ENCODE measurements at regions not wholly inside any gene's neighbourhood (a gene's known extent, or its start where the extent isn't known, plus 50 kb on each side); places are given as distances from the start of the nearest gene placed in this dataset.

DNA sequence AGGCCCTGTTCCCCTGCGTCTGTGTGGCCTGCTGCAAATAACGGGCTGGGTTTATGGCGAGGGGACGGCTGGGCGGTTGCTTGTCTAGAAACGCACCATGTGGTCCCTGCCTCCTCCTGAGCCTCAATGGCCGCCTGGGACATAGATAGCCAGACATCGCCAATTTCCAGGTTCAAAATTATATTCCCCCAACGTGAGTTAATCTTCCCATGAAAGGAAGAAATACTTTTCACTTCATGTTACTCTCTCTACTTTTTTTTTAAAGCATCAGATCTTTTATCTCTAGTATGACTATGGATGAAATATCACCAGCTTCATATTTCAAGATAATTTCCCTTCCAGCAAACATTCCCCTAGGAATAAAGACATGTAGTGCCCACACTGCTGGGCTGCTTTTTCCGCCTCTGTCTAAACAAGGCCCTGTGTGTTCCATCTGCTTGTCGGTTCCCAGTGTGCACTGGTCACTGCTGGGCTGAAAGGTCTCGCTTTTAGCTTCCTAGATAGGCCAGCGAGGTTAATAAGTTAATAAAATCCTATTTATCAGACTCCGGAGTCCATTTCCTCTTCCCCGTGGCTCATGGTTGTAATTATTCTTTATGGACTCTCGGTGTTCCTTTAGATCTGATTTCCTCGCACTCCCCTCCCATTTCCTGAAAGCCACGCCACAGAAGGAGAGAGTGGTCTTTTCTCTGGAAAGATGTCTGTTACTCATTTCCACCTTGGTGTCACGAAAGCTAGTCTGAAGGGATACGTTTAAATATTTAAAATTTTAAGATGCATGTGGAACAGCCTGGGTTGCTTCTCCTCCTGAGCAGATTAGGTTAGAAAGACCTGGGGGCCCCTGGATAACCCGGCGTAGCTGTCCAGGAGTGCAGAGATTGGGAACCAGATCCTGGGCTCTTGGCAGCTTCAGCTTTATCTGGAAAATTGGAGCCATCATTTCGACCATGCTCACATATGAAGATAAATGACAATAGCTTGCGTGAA, 196.6 kb upstream of the COPS8 start:
- DNase-seq (ENCODE audit: insufficient read length, low spot score), result no peak
- FAIRE-seq, result no peak
- no peak for TF ChIP-seq PAX5 (IDR thresholded peaks at IDR 0.05; ENCODE audit: insufficient read depth, low read length, severe bottlenecking)

DNA sequence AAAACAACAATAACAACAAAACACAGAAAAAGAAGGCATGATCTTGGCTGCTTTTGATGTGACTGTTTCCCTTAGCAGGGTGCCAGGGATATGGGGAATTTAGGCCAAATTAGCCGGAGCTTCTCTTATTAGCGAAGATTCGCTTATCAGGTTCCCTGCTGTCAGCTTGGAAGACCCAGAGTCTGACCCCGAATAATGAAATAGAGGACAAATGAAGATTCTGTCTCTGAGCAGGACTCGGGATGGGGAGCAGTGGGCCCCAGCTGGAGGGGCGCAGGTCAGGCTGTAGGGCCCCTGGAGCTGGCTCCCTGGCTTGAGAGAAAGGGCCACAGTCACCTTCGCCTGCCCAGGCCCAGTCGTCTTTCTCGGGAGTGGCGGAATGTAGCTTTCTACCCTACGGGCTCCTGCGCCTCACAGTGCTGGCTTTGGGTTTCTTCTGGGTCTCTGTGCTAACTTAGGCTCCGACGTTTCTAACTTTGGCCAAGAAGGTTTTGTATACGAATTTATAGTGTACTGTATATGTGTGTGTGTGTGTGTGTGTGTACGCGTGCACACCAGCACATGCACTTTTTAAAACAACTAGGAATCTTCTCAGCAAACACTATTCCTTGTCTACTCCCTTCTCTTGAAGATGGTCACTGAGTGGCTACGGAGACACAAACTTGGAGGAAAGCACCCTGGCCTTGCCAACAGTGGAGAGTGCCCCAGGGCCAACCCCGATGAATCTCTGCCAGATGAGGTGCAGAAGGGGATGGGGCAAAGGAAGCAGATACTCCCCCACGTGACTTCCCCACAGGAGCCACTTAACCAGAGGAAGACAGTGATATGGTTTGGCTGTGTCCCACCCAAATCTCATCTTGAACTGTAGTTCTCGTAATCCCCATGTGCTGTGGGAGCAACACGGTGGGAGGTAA, 195.6 kb upstream of the COPS8 start:
- no peak for FAIRE-seq
- TF ChIP-seq TAF1 (IDR thresholded peaks at IDR 0.05; ENCODE audit: low read depth, low read length), result no peak
- no peak for TF ChIP-seq POLR2A (IDR thresholded peaks at IDR 0.05; ENCODE audit: low read depth, low read length)
- TF ChIP-seq POU2F2 (IDR thresholded peaks at IDR 0.05; ENCODE audit: low read depth, low read length), result no peak
- no peak for DNase-seq (ENCODE audit: insufficient read length, low spot score)

DNA sequence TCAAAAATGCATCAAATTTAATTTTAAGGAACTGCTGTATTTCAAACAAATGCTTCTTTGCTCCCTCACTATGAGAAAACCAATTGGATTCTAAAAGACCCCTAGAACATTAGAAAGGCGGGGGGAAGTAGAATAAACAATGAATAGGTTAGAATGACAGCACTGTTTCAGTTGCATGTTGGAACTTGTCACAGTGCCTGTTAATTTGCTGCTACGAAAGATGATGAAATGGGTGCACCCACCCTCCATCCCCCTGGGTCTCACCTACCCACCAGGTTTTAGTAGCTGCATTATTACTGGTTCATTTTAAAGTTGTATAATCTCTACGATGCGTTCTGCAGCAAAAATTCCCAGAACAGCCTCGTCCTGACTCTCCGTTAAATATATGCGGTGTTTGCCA, 193.0 kb upstream of the COPS8 start:
- DNase-seq (ENCODE audit: insufficient read length, low spot score), result no peak
- TF ChIP-seq PAX5 (IDR thresholded peaks at IDR 0.05; ENCODE audit: insufficient read depth, low read length, severe bottlenecking), result no peak
- no peak for TF ChIP-seq TAF1 (IDR thresholded peaks at IDR 0.05; ENCODE audit: low read depth, low read length)
- no peak for TF ChIP-seq POLR2A (IDR thresholded peaks at IDR 0.05; ENCODE audit: low read depth, low read length)
- no peak for TF ChIP-seq POU2F2 (IDR thresholded peaks at IDR 0.05; ENCODE audit: low read depth, low read length)
- no peak for TF ChIP-seq POLR2AphosphoS5 (IDR thresholded peaks at IDR 0.05; ENCODE audit: low read depth, low read length)
- no peak for TF ChIP-seq SPI1 (IDR thresholded peaks at IDR 0.05; ENCODE audit: low read depth, low read length)
- no peak for FAIRE-seq

GRCh38 chr2:236894791-236895190, 190.9 kb upstream of the COPS8 start:
- DNase-seq (ENCODE audit: insufficient read length, low spot score) (no peak), FAIRE-seq (no peak)
- TF ChIP-seq POLR2AphosphoS5 (IDR thresholded peaks at IDR 0.05; ENCODE audit: low read depth, low read length), result no peak

DNA sequence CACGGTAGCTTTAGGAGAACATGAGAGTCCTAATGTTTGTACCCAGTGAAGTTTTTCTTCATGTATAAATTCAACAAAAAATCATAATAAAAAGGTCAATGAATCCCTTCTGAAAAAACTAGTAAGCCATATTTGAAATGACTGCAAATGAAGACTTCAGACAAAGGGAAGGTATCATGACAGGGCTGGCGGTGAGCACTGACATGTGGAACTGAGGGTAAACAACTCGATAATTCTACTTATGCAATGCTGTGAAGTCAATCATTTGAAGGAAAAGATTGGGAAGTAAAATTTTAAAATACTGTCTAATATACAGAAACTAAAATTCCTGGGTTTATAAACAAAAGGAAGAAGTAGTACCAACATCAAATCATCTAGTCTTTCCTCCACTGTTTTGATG, 190.2 kb upstream of the COPS8 start:
- no peak for DNase-seq (ENCODE audit: insufficient read length, low spot score)
- TF ChIP-seq POLR2AphosphoS5 (IDR thresholded peaks at IDR 0.05; ENCODE audit: low read depth, low read length) (no peak), TAF1 (IDR thresholded peaks at IDR 0.05; ENCODE audit: low read depth, low read length) (no peak), SPI1 (IDR thresholded peaks at IDR 0.05; ENCODE audit: low read depth, low read length) (no peak), POU2F2 (IDR thresholded peaks at IDR 0.05; ENCODE audit: low read depth, low read length) (no peak), PAX5 (IDR thresholded peaks at IDR 0.05; ENCODE audit: insufficient read depth, low read length, severe bottlenecking) (no peak)
- FAIRE-seq, result no peak

DNA sequence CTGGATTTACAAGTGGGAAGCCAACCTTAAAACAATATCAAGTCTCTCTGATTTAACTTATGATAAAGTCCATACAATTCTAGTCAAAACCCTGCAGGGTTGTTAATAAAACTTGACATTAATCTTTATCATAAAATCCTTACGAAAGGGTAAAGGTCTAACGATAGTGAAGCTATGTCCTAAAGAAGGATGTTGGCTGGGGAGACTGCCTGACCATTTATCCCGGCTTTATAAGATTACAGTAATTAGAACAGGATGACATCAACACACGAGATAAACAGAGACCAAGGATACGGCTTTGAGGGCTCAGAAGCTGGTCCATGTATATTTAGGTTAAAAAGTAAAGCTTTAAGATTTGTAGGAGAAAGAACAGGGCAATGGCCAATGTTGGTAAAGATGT, 189.0 kb upstream of the COPS8 start:
- TF ChIP-seq POLR2AphosphoS5 (IDR thresholded peaks at IDR 0.05; ENCODE audit: low read depth, low read length) (no peak), POLR2A (IDR thresholded peaks at IDR 0.05; ENCODE audit: low read depth, low read length) (no peak), SPI1 (IDR thresholded peaks at IDR 0.05; ENCODE audit: low read depth, low read length) (no peak), POU2F2 (IDR thresholded peaks at IDR 0.05; ENCODE audit: low read depth, low read length) (no peak), PAX5 (IDR thresholded peaks at IDR 0.05; ENCODE audit: insufficient read depth, low read length, severe bottlenecking) (no peak), TAF1 (IDR thresholded peaks at IDR 0.05; ENCODE audit: low read depth, low read length) (no peak)
- no peak for FAIRE-seq

DNA sequence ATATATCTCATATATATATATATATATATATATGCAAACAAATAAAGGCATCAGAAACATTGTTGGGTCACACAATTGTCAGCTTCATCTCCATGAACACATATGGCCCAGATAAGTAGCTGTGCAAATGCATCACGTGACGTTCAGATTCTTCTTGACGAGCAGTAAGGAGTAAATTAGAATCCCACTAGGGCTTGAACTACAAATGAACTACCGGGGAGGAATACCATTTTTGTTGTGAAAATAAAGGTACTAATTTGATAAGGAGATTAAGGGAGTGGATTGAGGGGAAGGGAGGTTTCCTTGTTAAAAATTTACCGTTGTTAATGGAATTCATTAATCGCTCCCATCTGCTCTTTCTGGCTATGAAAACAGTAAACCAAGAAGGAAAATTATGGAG, 186.5 kb upstream of the COPS8 start:
- DNase-seq (ENCODE audit: insufficient read length, low spot score), result no peak
- TF ChIP-seq PAX5 (IDR thresholded peaks at IDR 0.05; ENCODE audit: insufficient read depth, low read length, severe bottlenecking) (no peak), POU2F2 (IDR thresholded peaks at IDR 0.05; ENCODE audit: low read depth, low read length) (no peak), TAF1 (IDR thresholded peaks at IDR 0.05; ENCODE audit: low read depth, low read length) (no peak), POLR2A (IDR thresholded peaks at IDR 0.05; ENCODE audit: low read depth, low read length) (no peak), SPI1 (IDR thresholded peaks at IDR 0.05; ENCODE audit: low read depth, low read length) (no peak), POLR2AphosphoS5 (IDR thresholded peaks at IDR 0.05; ENCODE audit: low read depth, low read length) (no peak)
- FAIRE-seq, result no peak

More for the DNA sequence above, 189.0 kb upstream of the COPS8 start:
- DNase-seq (ENCODE audit: insufficient read length, low spot score), result no peak

- FAIRE-seq, result no peak
- no peak for DNase-seq (ENCODE audit: insufficient read length, low spot score)
- TF ChIP-seq SPI1 (IDR thresholded peaks at IDR 0.05; ENCODE audit: low read depth, low read length) (no peak), PAX5 (IDR thresholded peaks at IDR 0.05; ENCODE audit: insufficient read depth, low read length, severe bottlenecking) (no peak), POLR2AphosphoS5 (IDR thresholded peaks at IDR 0.05; ENCODE audit: low read depth, low read length) (no peak), TAF1 (IDR thresholded peaks at IDR 0.05; ENCODE audit: low read depth, low read length) (no peak), POU2F2 (IDR thresholded peaks at IDR 0.05; ENCODE audit: low read depth, low read length) (no peak), POLR2A (IDR thresholded peaks at IDR 0.05; ENCODE audit: low read depth, low read length) (no peak)
Measured at GRCh38 chr2:236899950-236900640, 185.6 kb upstream of the COPS8 start.

DNA sequence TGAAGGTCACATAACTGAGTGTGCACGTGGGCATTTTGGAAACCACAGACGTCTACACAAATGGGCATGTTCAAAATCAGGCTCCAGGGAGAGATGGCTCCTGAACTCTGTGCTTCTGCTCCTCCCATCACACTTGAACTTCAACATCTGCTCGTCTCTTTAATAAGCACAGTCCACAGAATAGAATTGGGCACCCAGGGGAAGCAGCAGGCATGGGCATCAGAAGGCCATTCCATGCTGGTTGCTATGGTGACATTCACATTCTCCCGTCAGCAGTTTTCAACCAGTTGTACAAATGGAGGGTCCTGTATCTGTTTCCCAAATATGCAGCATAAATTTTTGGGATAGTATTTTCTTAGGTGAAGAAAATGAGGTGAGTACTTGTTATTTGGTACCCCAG, 183.7 kb upstream of the COPS8 start:
- DNase-seq (ENCODE audit: insufficient read length, low spot score) (no peak), FAIRE-seq (no peak)
- TF ChIP-seq POLR2AphosphoS5 (IDR thresholded peaks at IDR 0.05; ENCODE audit: low read depth, low read length) (no peak), TAF1 (IDR thresholded peaks at IDR 0.05; ENCODE audit: low read depth, low read length) (no peak), POU2F2 (IDR thresholded peaks at IDR 0.05; ENCODE audit: low read depth, low read length) (no peak), SPI1 (IDR thresholded peaks at IDR 0.05; ENCODE audit: low read depth, low read length) (no peak), PAX5 (IDR thresholded peaks at IDR 0.05; ENCODE audit: insufficient read depth, low read length, severe bottlenecking) (no peak), POLR2A (IDR thresholded peaks at IDR 0.05; ENCODE audit: low read depth, low read length) (no peak)
